Cardiac muscle cell (in vitro differentiated cells and primary cell): ENCODE measurements at regions not wholly inside any gene's neighbourhood (a gene's known extent, or its start where the extent isn't known, plus 50 kb on each side); places are given as distances from the start of the nearest gene placed in this dataset.

Source experiments
- DNase-seq, 2 donors: peaks; one replicate each; pipeline versions ENCODE4 v3.0.0 to v3.0.0-alpha.2; 2010 to 2017; ENCODE audit warnings: low read depth in 1 of 2, low spot score in 1 of 2
- H3K27ac ChIP-seq: fragments of 200-600 bp; sonication (generic); 2 replicates; pipeline ENCODE4 v1.5.1; 2016
- H3K27me3 ChIP-seq: fragments of 200-600 bp; sonication (generic); 2 replicates; pipeline ENCODE4 v1.6.0; 2016; ENCODE audit warnings: control low read depth
- H3K36me3 ChIP-seq: fragments of 200-600 bp; sonication (generic); 2 replicates; pipeline ENCODE4 v1.5.1; 2016; ENCODE audit warnings: control low read depth
- H3K4me1 ChIP-seq: fragments of 200-600 bp; sonication (generic); 2 replicates; pipeline ENCODE4 v1.8.1; 2017; ENCODE audit warnings: low read depth, mild to moderate bottlenecking, mixed run types
- H3K4me3 ChIP-seq: fragments of 200-600 bp; sonication (generic); 2 replicates; pipeline ENCODE4 v1.5.1; 2016; ENCODE audit warnings: mild to moderate bottlenecking
- H3K9me3 ChIP-seq: fragments of 200-600 bp; sonication (generic); 2 replicates; pipeline ENCODE4 v1.5.1; 2017; ENCODE audit warnings: low read depth, mild to moderate bottlenecking, control low read depth
- CTCF ChIP-seq: IDR thresholded peaks from 2 replicates; pipeline ENCODE4 v1.5.1; 2012; ENCODE audit warnings: low read depth, mild to moderate bottlenecking, low read length

- Histone ChIP-seq H3K4me1 (peaks cover 50% of the 10 kb centered on the region), H3K27ac (peak overlapping the region; percentile 52), H3K9me3 (no peaks in the 10 kb centered on the region), H3K27me3 (no peaks in the 10 kb centered on the region), H3K36me3 (no peaks in the 10 kb centered on the region), H3K4me3 (no peak overlapping the region)
- DNase-seq: peak in 1 of 2 donors; percentile 33
- TF ChIP-seq CTCF: no peak
These were observed 69.8 kb downstream of the GPR88 start for GRCh38 chr1:100607628-100608240.

DNA sequence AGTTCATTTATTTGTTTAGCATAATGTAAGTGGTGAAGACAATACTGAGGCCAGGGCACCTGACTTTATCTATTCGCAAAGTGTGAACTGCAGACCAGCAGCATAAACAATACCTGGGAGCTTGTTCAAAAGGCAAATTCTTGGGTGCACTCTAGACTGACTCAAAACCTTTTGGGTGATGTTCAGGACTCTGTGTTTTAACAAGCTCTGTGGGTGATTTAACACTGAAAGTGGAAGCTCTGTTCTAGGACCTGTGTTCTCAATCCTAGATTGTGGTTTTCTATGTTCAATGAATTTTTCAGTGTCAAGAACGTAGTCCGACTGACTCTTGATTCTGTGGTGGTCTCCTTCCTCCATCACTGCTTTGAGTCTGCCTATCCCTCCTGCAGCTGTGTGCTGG, 71.9 kb downstream of the GPR88 start:
- no peak overlapping the region for H3K4me3 ChIP-seq
- TF ChIP-seq CTCF: no peak
- no peaks in the 10 kb centered on the region for H3K27me3 ChIP-seq
- DNase-seq: no peak
- H3K27ac ChIP-seq: no peak overlapping the region
- no peaks in the 10 kb centered on the region for H3K9me3 ChIP-seq
- H3K4me1 ChIP-seq: peaks cover 50% of the 10 kb centered on the region
- H3K36me3 ChIP-seq: no peaks in the 10 kb centered on the region

- Histone ChIP-seq H3K27ac (no peak overlapping the region), H3K4me3 (no peak overlapping the region), H3K9me3 (no peaks in the 10 kb centered on the region), H3K27me3 (no peaks in the 10 kb centered on the region), H3K4me1 (peaks cover 53% of the 10 kb centered on the region), H3K36me3 (no peaks in the 10 kb centered on the region)
- TF ChIP-seq CTCF: no peak
- no peak for DNase-seq
These were observed 73.1 kb downstream of the GPR88 start for GRCh38 chr1:100611086-100611485.

- DNase-seq: no peak
- H3K36me3 ChIP-seq: no peaks in the 10 kb centered on the region
- peaks cover 48% of the 10 kb centered on the region for H3K4me1 ChIP-seq
- no peaks in the 10 kb centered on the region for H3K9me3 ChIP-seq
- H3K4me3 ChIP-seq: no peak overlapping the region
- no peaks in the 10 kb centered on the region for H3K27me3 ChIP-seq
- no peak for TF ChIP-seq CTCF
- H3K27ac ChIP-seq: no peak overlapping the region
These were observed 74.6 kb downstream of the GPR88 start for GRCh38 chr1:100612540-100612939.

- DNase-seq: no peak
- Histone ChIP-seq H3K27ac (no peak overlapping the region), H3K4me1 (peaks cover 35% of the 10 kb centered on the region), H3K36me3 (no peaks in the 10 kb centered on the region), H3K4me3 (no peak overlapping the region), H3K27me3 (no peaks in the 10 kb centered on the region), H3K9me3 (no peaks in the 10 kb centered on the region)
- no peak for TF ChIP-seq CTCF
These were observed 76.0 kb downstream of the GPR88 start for GRCh38 chr1:100613817-100614559.
